Gastrocnemius medialis (tissue), 4 donors: ENCODE measurements at regions not wholly inside any gene's neighbourhood (a gene's known extent, or its start where the extent isn't known, plus 50 kb on each side); places are given as distances from the start of the nearest gene placed in this dataset.

ENCODE experiments used
- ATAC-seq, 2 donors: fragments of 150-250 bp; one replicate each; pipeline ENCODE4 v1.9.1; 2016
- DNase-seq, 2 donors: peaks; one replicate each; pipeline ENCODE4 v3.0.0-alpha.2; 2019
- H3K27ac ChIP-seq, 4 donors: fragments of 200-600 bp; sonication (generic); 1 replicate in 1 of 4; 2 replicates in 3 of 4; pipeline ENCODE4 v1.5.1; 2016 to 2018; ENCODE audit warnings: mild to moderate bottlenecking in 2 of 4, moderate library complexity in 1 of 4
- H3K27me3 ChIP-seq, 3 donors: fragments of 200-600 bp; sonication (generic) in 2 of 3; 1 replicate in 1 of 3; 2 replicates in 2 of 3; pipeline versions ENCODE4 v1.5.1 to v1.6.0; 2016 to 2019; ENCODE audit warnings: mild to moderate bottlenecking in 1 of 3, moderate library complexity in 1 of 3
- H3K36me3 ChIP-seq, 2 donors: fragments of 200-600 bp; sonication (generic) in 1 of 2; one replicate each; pipeline ENCODE4 v1.5.1; 2017 to 2018
- H3K4me1 ChIP-seq, 2 donors: fragments of 200-600 bp; sonication (generic) in 1 of 2; one replicate each; pipeline ENCODE4 v1.5.1; 2016 to 2017; ENCODE audit warnings: mild to moderate bottlenecking in 2 of 2
- H3K4me3 ChIP-seq, 4 donors: fragments of 200-600 bp; sonication (generic) in 3 of 4; 1 replicate in 1 of 4; 2 replicates in 3 of 4; pipeline ENCODE4 v1.5.1; 2016 to 2019; ENCODE audit warnings: mild to moderate bottlenecking in 2 of 4
- H3K9me3 ChIP-seq, 3 donors: fragments of 200-600 bp; sonication (generic) in 2 of 3; 1 replicate in 1 of 3; 2 replicates in 2 of 3; pipeline ENCODE4 v1.5.1; 2016 to 2019
- POLR2A ChIP-seq, 2 donors: fragments of 450-650 bp; IDR thresholded peaks; one replicate each; pipeline ENCODE4 v1.6.1; 2017; ENCODE audit warnings: antibody characterized with exemption in 2 of 2, mild to moderate bottlenecking in 2 of 2, moderate library complexity in 2 of 2
- in situ Hi-C, 4 donors: fragments of 200-750 bp; cut with MboI; loops; one replicate each; pipeline versions ENCODE4 v1.15.0 to v1.8.0; 2017; ENCODE audit warnings: low sequenced_read_pairs in 4 of 4
- intact Hi-C: fragments of 100-400 bp; cut with DNase I; formaldehyde crosslinking; loops from one replicate; pipeline ENCODE4 v1.15.1; 2023; ENCODE audit warnings: low total_unique reads
- TF ChIP-seq, protein P1 (sequence below), 5 experiments: fragments of 450-650 bp in 3 of 5; fragments of 200-600 bp in 2 of 5; sonication (generic) in 2 of 5; IDR thresholded peaks in 4 of 5; conservative IDR thresholded peaks in 1 of 5; 1 replicate in 4 of 5; 2 replicates in 1 of 5; pipeline ENCODE4 v1.5.1; 2016 to 2019; ENCODE audit warnings: antibody characterized with exemption in 5 of 5, mild to moderate bottlenecking in 3 of 5, moderate library complexity in 3 of 5

GRCh38 chr4:60078984-60079383 lies 1121.1 kb upstream of the ADGRL3 start:
- Histone ChIP-seq H3K27ac (no peak overlapping the region), H3K36me3 (no peaks in the 10 kb centered on the region), H3K27me3 (no peaks in the 10 kb centered on the region), H3K9me3 (no peaks in the 10 kb centered on the region), H3K4me3 (no peak overlapping the region), H3K4me1 (no peaks in the 10 kb centered on the region)
- intact Hi-C loops (no loop called here), in situ Hi-C loops (no loop called here)
- no peak for TF ChIP-seq POLR2A (IDR thresholded peaks at IDR 0.05)
- TF ChIP-seq, protein P1, sequence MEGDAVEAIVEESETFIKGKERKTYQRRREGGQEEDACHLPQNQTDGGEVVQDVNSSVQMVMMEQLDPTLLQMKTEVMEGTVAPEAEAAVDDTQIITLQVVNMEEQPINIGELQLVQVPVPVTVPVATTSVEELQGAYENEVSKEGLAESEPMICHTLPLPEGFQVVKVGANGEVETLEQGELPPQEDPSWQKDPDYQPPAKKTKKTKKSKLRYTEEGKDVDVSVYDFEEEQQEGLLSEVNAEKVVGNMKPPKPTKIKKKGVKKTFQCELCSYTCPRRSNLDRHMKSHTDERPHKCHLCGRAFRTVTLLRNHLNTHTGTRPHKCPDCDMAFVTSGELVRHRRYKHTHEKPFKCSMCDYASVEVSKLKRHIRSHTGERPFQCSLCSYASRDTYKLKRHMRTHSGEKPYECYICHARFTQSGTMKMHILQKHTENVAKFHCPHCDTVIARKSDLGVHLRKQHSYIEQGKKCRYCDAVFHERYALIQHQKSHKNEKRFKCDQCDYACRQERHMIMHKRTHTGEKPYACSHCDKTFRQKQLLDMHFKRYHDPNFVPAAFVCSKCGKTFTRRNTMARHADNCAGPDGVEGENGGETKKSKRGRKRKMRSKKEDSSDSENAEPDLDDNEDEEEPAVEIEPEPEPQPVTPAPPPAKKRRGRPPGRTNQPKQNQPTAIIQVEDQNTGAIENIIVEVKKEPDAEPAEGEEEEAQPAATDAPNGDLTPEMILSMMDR (IDR thresholded peaks at IDR 0.05 in 4 of 5, conservative IDR thresholded peaks at IDR 0.05 in 1 of 5), result no peak
- DNase-seq, result no peak
- no peak for ATAC-seq

DNA sequence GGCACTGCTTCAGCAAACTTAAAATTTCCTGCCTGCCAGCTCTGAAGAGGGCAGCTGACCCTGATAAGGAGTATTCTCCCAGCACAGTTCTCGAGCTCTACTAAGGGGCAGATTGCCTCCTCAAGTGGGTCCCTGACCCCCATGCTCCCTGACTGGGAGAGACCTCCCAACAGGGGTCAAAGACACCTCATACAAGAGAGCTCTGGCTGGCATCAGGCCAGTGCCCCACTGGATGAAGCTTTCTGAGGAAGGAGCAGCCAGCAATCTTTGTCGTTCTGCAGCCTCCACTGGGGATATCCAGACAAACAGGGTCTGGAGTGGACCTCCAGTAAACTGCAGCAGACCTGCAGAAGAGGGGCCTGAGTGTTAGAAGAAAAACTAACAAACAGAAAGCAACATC lies 1118.3 kb upstream of the ADGRL3 start:
- TF ChIP-seq POLR2A (IDR thresholded peaks at IDR 0.05), result no peak
- TF ChIP-seq, protein P1 (IDR thresholded peaks at IDR 0.05 in 4 of 5, conservative IDR thresholded peaks at IDR 0.05 in 1 of 5), result no peak
- Histone ChIP-seq H3K9me3 (no peaks in the 10 kb centered on the region), H3K27me3 (no peaks in the 10 kb centered on the region), H3K4me1 (no peaks in the 10 kb centered on the region), H3K4me3 (no peak overlapping the region), H3K27ac (no peak overlapping the region), H3K36me3 (no peaks in the 10 kb centered on the region)
- in situ Hi-C loops, result no loop called here
- DNase-seq (no peak), ATAC-seq (no peak)
- intact Hi-C loops, result no loop called here

GRCh38 chr4:60088807-60089486 lies 1111.2 kb upstream of the ADGRL3 start:
- DNase-seq, result no peak
- no peak for ATAC-seq
- TF ChIP-seq, protein P1 (IDR thresholded peaks at IDR 0.05 in 4 of 5, conservative IDR thresholded peaks at IDR 0.05 in 1 of 5), result no peak
- TF ChIP-seq POLR2A (IDR thresholded peaks at IDR 0.05), result no peak
- no peaks in the 10 kb centered on the region for H3K9me3 ChIP-seq
- no peaks in the 10 kb centered on the region for H3K36me3 ChIP-seq
- no peak overlapping the region for H3K4me3 ChIP-seq
- no peaks in the 10 kb centered on the region for H3K27me3 ChIP-seq
- intact Hi-C loops (no loop called here), in situ Hi-C loops (no loop called here)
- no peaks in the 10 kb centered on the region for H3K4me1 ChIP-seq
- no peak overlapping the region for H3K27ac ChIP-seq

- Histone ChIP-seq H3K4me3 (no peak overlapping the region), H3K4me1 (no peaks in the 10 kb centered on the region), H3K36me3 (no peaks in the 10 kb centered on the region), H3K27ac (no peak overlapping the region), H3K27me3 (no peaks in the 10 kb centered on the region), H3K9me3 (no peaks in the 10 kb centered on the region)
- DNase-seq, result no peak
- no peak for ATAC-seq
- in situ Hi-C loops, result no loop called here
- intact Hi-C loops, result no loop called here
- TF ChIP-seq POLR2A (IDR thresholded peaks at IDR 0.05), result no peak
- TF ChIP-seq, protein P1 (IDR thresholded peaks at IDR 0.05 in 4 of 5, conservative IDR thresholded peaks at IDR 0.05 in 1 of 5), result no peak
Observed at GRCh38 chr4:60089546-60090273, 1110.4 kb upstream of the ADGRL3 start.
